SK-N-SH (cell line): ENCODE measurements at regions not wholly inside any gene's neighbourhood (a gene's known extent, or its start where the extent isn't known, plus 50 kb on each side); places are given as distances from the start of the nearest gene placed in this dataset.
"Not testable (repeated sequence)": the region's sequence is repeated elsewhere in the genome, so short reads cannot be mapped to it uniquely, and the experiment has no call there.

ENCODE experiments used
- CTCF ChIA-PET: fragments of 300-600, 350-600 bp; formaldehyde crosslinking; extraction: SDS; loops from one replicate; lab custom pipeline; 2021; lab: Yijun Ruan, JAX
- POLR2A ChIA-PET: fragments of 350-600 bp; sonication (Branson Sonifier 250); formaldehyde crosslinking; extraction: SDS; loops from one replicate; lab custom pipeline; 2020; ENCODE audit warnings: antibody characterized with exemption, inconsistent platforms; lab: Yijun Ruan, JAX
- DNase-seq: peaks from one replicate; pipeline ENCODE4 v3.0.0; 2012
- H2AFZ ChIP-seq: fragments of 200-600 bp; sonication (generic); 2 replicates; pipeline ENCODE4 v1.8.1; 2016; ENCODE audit warnings: antibody characterized with exemption, mild to moderate bottlenecking, low read depth
- H3F3A ChIP-seq: fragments of 200-600 bp; sonication (generic); replicated peaks from 2 replicates; pipeline ENCODE3; 2016; ENCODE audit warnings: antibody characterized with exemption, mild to moderate bottlenecking; ENCODE audit not compliant: insufficient read depth
- H3K27ac ChIP-seq, 2 experiments: fragments of 200-500 bp in 1 of 2; fragments of 200-600 bp in 1 of 2; sonication (Bioruptor generic) in 1 of 2; sonication (generic), shearing (Covaris generic) in 1 of 2; 2 replicates each; pipeline versions ENCODE4 v1.5.1 to v1.6.1; 2014 to 2016; ENCODE audit warnings: low read depth in 2 of 2, inconsistent platforms in 1 of 2, low read length in 1 of 2, mild to moderate bottlenecking in 1 of 2, mixed read lengths in 1 of 2
- H3K27me3 ChIP-seq: fragments of 200-600 bp; sonication (generic), shearing (Covaris generic); 2 replicates; pipeline ENCODE4 v1.6.1; 2016; ENCODE audit warnings: mixed run types; ENCODE audit not compliant: insufficient read depth
- H3K36me3 ChIP-seq, 2 experiments: fragments of 200-500 bp in 1 of 2; fragments of 200-600 bp in 1 of 2; sonication (Bioruptor generic) in 1 of 2; sonication (generic) in 1 of 2; replicated peaks in 1 of 2; 2 replicates each; pipeline versions ENCODE3 to v1.5.1; 2014 to 2016; ENCODE audit warnings: low read length in 1 of 2, mild to moderate bottlenecking in 1 of 2; ENCODE audit not compliant: insufficient read depth in 2 of 2, control insufficient read depth in 1 of 2
- H3K4me1 ChIP-seq, 2 experiments: fragments of 200-500 bp in 1 of 2; fragments of 200-600 bp in 1 of 2; sonication (Bioruptor generic) in 1 of 2; sonication (generic), shearing (Covaris generic) in 1 of 2; 2 replicates each; pipeline versions ENCODE4 v1.5.1 to v1.6.1; 2014 to 2016; ENCODE audit warnings: low read depth in 1 of 2, low read length in 1 of 2, mixed run types in 1 of 2; ENCODE audit not compliant: insufficient read depth in 2 of 2, control insufficient read depth in 1 of 2
- H3K4me2 ChIP-seq: fragments of 200-600 bp; sonication (generic), shearing (Covaris generic); 2 replicates; pipeline ENCODE4 v1.6.1; 2017; ENCODE audit warnings: mixed run types
- H3K4me3 ChIP-seq, 2 experiments: fragments of 200-500 bp in 1 of 2; fragments of 200-600 bp in 1 of 2; sonication (Bioruptor generic) in 1 of 2; sonication (generic), shearing (Covaris generic) in 1 of 2; 2 replicates each; pipeline versions ENCODE4 v1.5.1 to v1.8.1; 2014 to 2016; ENCODE audit warnings: low read depth in 2 of 2, inconsistent platforms in 1 of 2, low read length in 1 of 2, mild to moderate bottlenecking in 1 of 2, mixed read lengths in 1 of 2, moderate library complexity in 1 of 2
- H3K79me2 ChIP-seq: fragments of 200-600 bp; sonication (generic); 2 replicates; pipeline ENCODE4 v1.8.1; 2017; ENCODE audit warnings: mild to moderate bottlenecking; ENCODE audit not compliant: insufficient read depth
- H3K9ac ChIP-seq: fragments of 200-600 bp; sonication (generic); 2 replicates; pipeline ENCODE4 v1.6.1; 2017; ENCODE audit warnings: mixed run types
- H3K9me2 ChIP-seq: fragments of 200-600 bp; sonication (generic); 2 replicates; pipeline ENCODE4 v1.6.1; 2017; ENCODE audit warnings: mixed run types
- H3K9me3 ChIP-seq: fragments of 200-600 bp; sonication (generic); 2 replicates; pipeline ENCODE4 v1.6.1; 2017; ENCODE audit warnings: mixed run types, mild to moderate bottlenecking, moderate library complexity
- H4K20me1 ChIP-seq: fragments of 200-600 bp; sonication (generic); 2 replicates; pipeline ENCODE4 v1.6.1; 2017; ENCODE audit warnings: mild to moderate bottlenecking, mixed run types; ENCODE audit not compliant: insufficient read depth
- ELF1 ChIP-seq: IDR thresholded peaks from 2 replicates; pipeline ENCODE4 v1.4.0; 2012
- EP300 ChIP-seq, 2 experiments: IDR thresholded peaks; 2 replicates each; pipeline versions ENCODE4 v1.4.0 to v1.6.1; 2012; ENCODE audit warnings: borderline replicate concordance in 1 of 2, low read depth in 1 of 2, low read length in 1 of 2
- EZH2phosphoT487 ChIP-seq: fragments of 200-600 bp; sonication (generic); IDR thresholded peaks from 2 replicates; pipeline ENCODE4 v1.6.1; 2017; ENCODE audit warnings: low read depth, mixed run types, mild to moderate bottlenecking, antibody characterized with exemption, moderate library complexity, borderline replicate concordance
- RXRA ChIP-seq: IDR thresholded peaks from 2 replicates; pipeline ENCODE4 v1.4.0; 2012; ENCODE audit warnings: low read depth, mild to moderate bottlenecking, borderline replicate concordance
- WGBS: methylation state at CpG from one replicate; pipeline ENCODE4 v1.1.6; 2017; ENCODE audit warnings: low lambda C conversion rate; 5-methylcytosine and 5-hydroxymethylcytosine counted together

DNA sequence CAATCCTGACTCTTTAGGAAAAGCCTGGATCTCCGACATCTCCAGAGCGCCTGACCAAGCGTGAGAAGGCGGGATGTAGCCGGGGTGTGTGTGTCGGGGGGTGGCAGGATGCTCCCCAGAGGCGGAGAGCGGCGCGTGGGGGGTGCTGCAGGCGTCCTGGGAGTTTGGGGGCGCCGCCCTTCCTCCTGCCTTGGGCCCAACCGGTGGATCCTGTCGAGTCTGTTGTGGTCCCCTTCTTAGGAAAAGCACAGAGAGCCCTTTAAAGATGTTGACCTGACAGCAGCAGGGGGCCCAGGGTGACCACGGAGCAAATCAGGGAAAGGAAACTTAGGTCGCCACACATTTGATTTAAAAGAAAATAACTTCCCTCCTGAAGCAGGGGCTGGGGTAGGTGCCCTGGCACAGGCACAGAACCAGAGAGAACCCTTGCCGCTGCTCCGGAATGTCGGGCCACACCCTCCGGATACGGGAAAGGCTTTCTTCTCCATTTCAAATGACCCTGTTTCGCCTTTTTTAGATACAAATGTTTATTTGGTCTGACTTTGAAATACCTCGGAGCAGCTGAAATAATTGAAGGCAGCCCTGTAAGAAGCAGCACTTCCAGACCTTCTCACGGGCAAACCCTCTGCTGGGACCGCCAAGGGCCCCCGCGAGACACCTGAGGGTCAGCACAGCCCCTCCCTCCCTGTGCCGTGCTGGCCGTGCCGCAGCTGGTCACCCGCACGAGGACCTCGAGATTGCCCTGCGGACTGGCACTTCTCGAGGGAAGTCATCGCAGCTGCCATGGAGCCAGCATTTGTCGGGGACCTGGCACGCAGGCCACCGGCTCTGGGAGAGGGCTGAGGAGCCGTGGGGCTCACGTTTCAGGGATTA is 102.9 kb upstream of the KLF13 start:
- TF ChIP-seq RXRA (no peak), EZH2phosphoT487 (no peak), EP300 (IDR thresholded peaks at IDR 0.05; ENCODE audit: borderline replicate concordance in 1 of 2, low read depth in 1 of 2, low read length in 1 of 2) (no peak)
- H3K36me3 ChIP-seq, result no peaks in the 10 kb centered on the region
- H3K4me2 ChIP-seq, result no peak overlapping the region
- H3K9me2 ChIP-seq, result no peaks in the 10 kb centered on the region
- no peaks in the 10 kb centered on the region for H3K27me3 ChIP-seq
- ChIA-PET POLR2A (no interaction called here), CTCF (no interaction called here)
- no peak overlapping the region for H3K9ac ChIP-seq
- no peak overlapping the region for H3K27ac ChIP-seq
- H3K79me2 ChIP-seq, result no peaks in the 10 kb centered on the region
- WGBS, result 77% methylated on average over 29 of the region's 42 CpGs
- no peak overlapping the region for H2AFZ ChIP-seq
- H3K9me3 ChIP-seq, result no peaks in the 10 kb centered on the region
- H3K4me3 ChIP-seq, result no peak overlapping the region
- no peaks in the 10 kb centered on the region for H4K20me1 ChIP-seq
- DNase-seq, result no peak
- no peaks in the 10 kb centered on the region for H3F3A ChIP-seq
- peaks cover 0 to 2% of the 10 kb centered on the region in 2 experiments; a peak in 1 of 4 replicates for H3K4me1 ChIP-seq

DNA sequence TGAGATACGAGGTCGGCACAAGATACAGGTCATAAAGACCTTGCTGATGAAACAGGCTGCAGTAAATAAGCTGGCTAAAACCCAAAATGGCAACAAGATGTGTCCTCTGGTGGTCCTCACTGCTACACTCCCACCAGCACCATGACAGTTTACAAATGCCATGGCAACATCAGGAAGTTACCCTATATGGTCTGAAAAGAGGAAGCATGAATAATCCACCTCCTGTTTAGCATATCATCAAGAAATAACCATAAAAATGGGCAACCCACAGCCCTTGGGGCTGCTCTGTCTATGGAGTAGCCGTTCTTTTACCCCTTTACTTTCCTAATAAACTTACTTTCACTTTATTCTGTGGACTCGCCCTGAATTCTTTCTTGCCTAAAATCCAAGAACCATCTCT is 102.0 kb upstream of the KLF13 start:
- H3F3A ChIP-seq, H3K9me2 ChIP-seq, H3K4me2 ChIP-seq, H3K79me2 ChIP-seq, H3K4me1 ChIP-seq, H3K27ac ChIP-seq, H3K9me3 ChIP-seq, H3K4me3 ChIP-seq, H3K9ac ChIP-seq, CTCF ChIA-PET, H3K36me3 ChIP-seq, H4K20me1 ChIP-seq, POLR2A ChIA-PET, H2AFZ ChIP-seq, DNase-seq, H3K27me3 ChIP-seq: not testable (repeated sequence)
- 71% methylated on average over 4 of the region's 4 CpGs for WGBS

DNA sequence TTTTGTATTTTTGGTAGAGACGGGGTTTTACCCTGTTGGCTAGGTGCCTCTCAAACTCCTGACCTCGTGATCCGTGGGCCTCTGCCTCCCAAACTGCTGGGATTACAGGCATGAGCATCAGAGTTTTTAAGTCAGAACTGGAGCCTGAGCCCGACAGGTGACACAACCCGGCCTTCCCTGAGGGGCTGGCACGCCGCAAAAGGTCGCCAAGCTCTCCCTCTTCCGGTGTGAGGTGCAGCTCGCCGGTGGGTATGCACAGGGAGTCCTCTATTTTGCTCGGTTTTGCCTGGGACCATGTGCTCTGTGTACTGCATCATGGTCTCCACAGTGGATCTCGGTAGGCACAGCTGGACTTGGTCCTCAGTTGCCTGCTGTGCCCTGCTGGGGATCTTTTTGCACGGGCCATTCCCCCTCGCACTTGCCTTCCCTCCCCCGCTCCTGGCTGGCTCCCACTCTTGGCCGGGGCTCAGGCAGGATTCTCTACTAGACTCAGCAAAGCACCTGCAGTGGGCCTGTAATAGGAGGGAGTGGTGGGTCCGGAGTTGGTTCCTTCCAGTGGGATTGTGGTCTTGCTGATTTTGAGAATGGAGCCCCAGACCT is 101.2 kb upstream of the KLF13 start:
- H3K4me1 ChIP-seq, result peaks cover 0 to 7% of the 10 kb centered on the region in 2 experiments; a peak in 1 of 4 replicates
- ChIA-PET CTCF (interaction anchor here (2.6 kb wide), 1 partner anchor 10 kb away, joined by 11 read pairs; no protein-coding TSS in a partner anchor), POLR2A (no interaction called here)
- H2AFZ ChIP-seq, result no peak overlapping the region
- H3K27ac ChIP-seq, result no peak overlapping the region
- H3K27me3 ChIP-seq, result no peaks in the 10 kb centered on the region
- H3F3A ChIP-seq, result no peaks in the 10 kb centered on the region
- H3K9ac ChIP-seq, result no peak overlapping the region
- no peaks in the 10 kb centered on the region for H3K36me3 ChIP-seq
- DNase-seq, result no peak
- H3K4me2 ChIP-seq, result no peak overlapping the region
- no peaks in the 10 kb centered on the region for H3K79me2 ChIP-seq
- no peaks in the 10 kb centered on the region for H3K9me2 ChIP-seq
- TF ChIP-seq ELF1, result no peak
- WGBS, result 76% methylated on average over 10 of the region's 18 CpGs
- H3K4me3 ChIP-seq, result no peak overlapping the region
- H3K9me3 ChIP-seq, result no peaks in the 10 kb centered on the region
- H4K20me1 ChIP-seq, result no peaks in the 10 kb centered on the region
